ENCODE measurements at regions not wholly inside any gene's neighbourhood (a gene's known extent, or its start where the extent isn't known, plus 50 kb on each side); places are given as distances from the start of the nearest gene placed in this dataset.

DNA sequence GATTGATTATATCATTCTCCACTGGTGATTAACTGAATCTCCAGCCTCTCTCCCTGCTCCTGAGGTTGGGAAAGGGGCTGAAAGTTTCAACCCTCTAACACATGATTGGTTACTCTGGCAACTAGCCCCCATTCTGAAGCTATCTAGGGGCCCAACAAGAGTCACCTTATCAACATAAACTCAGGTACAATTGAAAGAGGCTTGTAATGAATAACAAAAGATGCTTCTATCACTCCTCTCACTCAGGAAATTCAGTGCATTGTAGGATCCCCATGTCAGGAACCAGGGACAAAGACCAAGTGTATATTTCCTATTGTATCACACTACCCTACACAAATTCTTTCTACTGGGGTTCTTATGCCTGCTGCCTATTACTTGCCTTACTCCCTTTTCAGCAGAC lies 123.9 kb upstream of the SLC13A1 start:
- TF ChIP-seq, protein P1, sequence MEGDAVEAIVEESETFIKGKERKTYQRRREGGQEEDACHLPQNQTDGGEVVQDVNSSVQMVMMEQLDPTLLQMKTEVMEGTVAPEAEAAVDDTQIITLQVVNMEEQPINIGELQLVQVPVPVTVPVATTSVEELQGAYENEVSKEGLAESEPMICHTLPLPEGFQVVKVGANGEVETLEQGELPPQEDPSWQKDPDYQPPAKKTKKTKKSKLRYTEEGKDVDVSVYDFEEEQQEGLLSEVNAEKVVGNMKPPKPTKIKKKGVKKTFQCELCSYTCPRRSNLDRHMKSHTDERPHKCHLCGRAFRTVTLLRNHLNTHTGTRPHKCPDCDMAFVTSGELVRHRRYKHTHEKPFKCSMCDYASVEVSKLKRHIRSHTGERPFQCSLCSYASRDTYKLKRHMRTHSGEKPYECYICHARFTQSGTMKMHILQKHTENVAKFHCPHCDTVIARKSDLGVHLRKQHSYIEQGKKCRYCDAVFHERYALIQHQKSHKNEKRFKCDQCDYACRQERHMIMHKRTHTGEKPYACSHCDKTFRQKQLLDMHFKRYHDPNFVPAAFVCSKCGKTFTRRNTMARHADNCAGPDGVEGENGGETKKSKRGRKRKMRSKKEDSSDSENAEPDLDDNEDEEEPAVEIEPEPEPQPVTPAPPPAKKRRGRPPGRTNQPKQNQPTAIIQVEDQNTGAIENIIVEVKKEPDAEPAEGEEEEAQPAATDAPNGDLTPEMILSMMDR (IDR thresholded peaks at IDR 0.05; ENCODE audit: low read depth, low read length, poor library complexity, severe bottlenecking), result no peak
- TF ChIP-seq EZH2phosphoT487 (IDR thresholded peaks at IDR 0.05; ENCODE audit: borderline replicate concordance, low read length), result no peak

All from DOHH2 (cell line).